ENCODE measurements at regions not wholly inside any gene's neighbourhood (a gene's known extent, or its start where the extent isn't known, plus 50 kb on each side); places are given as distances from the start of the nearest gene placed in this dataset.

GRCh38 chr5:135194573-135195269 lies 160.7 kb upstream of the PITX1 start:
- no peak for TF ChIP-seq CTCF (IDR thresholded peaks at IDR 0.05; ENCODE audit: low read length)
- no peak for TF ChIP-seq EZH2 (optimal IDR thresholded peaks at IDR 0.05; ENCODE audit: low read depth, low read length)
